ENCODE measurements at regions not wholly inside any gene's neighbourhood (a gene's known extent, or its start where the extent isn't known, plus 50 kb on each side); places are given as distances from the start of the nearest gene placed in this dataset.

GRCh38 chr5:165101709-165102108 is 1596.3 kb downstream of the MAT2B start:
- ATAC-seq (replicated peaks) (no peak), DNase-seq (no peak)
- Mint-ChIP-seq H3K4me3 (no peak overlapping the region), H3K27me3 (no peaks in the 10 kb centered on the region), H3K36me3 (ENCODE audit: insufficient read depth) (no peaks in the 10 kb centered on the region), H3K4me1 (ENCODE audit: low read depth in 2 of 2) (no peaks in the 10 kb centered on the region), H3K9me3 (peaks cover 8 to 10% of the 10 kb centered on the region in 2 donors), H3K27ac (no peak overlapping the region)

- Mint-ChIP-seq H3K4me3 (no peak overlapping the region), H3K4me1 (ENCODE audit: low read depth in 2 of 2) (no peaks in the 10 kb centered on the region), H3K27ac (no peak overlapping the region), H3K36me3 (ENCODE audit: insufficient read depth) (no peaks in the 10 kb centered on the region), H3K9me3 (peaks cover 10 to 11% of the 10 kb centered on the region in 2 donors), H3K27me3 (no peaks in the 10 kb centered on the region)
- no peak for DNase-seq
- no peak for ATAC-seq (replicated peaks)
Observed at GRCh38 chr5:165104611-165105010, 1599.2 kb downstream of the MAT2B start.

- ATAC-seq (replicated peaks) (no peak), DNase-seq (no peak)
- Mint-ChIP-seq H3K36me3 (ENCODE audit: insufficient read depth) (peaks cover 4% of the 10 kb centered on the region), H3K4me1 (ENCODE audit: low read depth in 2 of 2) (no peaks in the 10 kb centered on the region), H3K9me3 (peaks cover 11% of the 10 kb centered on the region in 2 donors), H3K27me3 (no peaks in the 10 kb centered on the region), H3K27ac (no peak overlapping the region), H3K4me3 (no peak overlapping the region)
Observed at GRCh38 chr5:165108809-165109208, 1603.4 kb downstream of the MAT2B start.

- H3K27me3 Mint-ChIP-seq: no peaks in the 10 kb centered on the region
- DNase-seq: no peak
- H3K4me1 Mint-ChIP-seq (ENCODE audit: low read depth in 2 of 2): no peaks in the 10 kb centered on the region
- no peak for ATAC-seq (replicated peaks)
- H3K4me3 Mint-ChIP-seq: no peak overlapping the region
- peaks cover 0 to 4% of the 10 kb centered on the region in 2 donors for H3K9me3 Mint-ChIP-seq
- H3K36me3 Mint-ChIP-seq (ENCODE audit: insufficient read depth): no peaks in the 10 kb centered on the region
- H3K27ac Mint-ChIP-seq: no peak overlapping the region
Observed at GRCh38 chr5:165119175-165119574, 1613.8 kb downstream of the MAT2B start.

GRCh38 chr5:165126598-165126997 is 1621.2 kb downstream of the MAT2B start:
- Mint-ChIP-seq H3K36me3 (ENCODE audit: insufficient read depth) (no peaks in the 10 kb centered on the region), H3K4me1 (ENCODE audit: low read depth in 2 of 2) (no peaks in the 10 kb centered on the region), H3K9me3 (peaks cover 0 to 5% of the 10 kb centered on the region in 2 donors), H3K4me3 (no peak overlapping the region), H3K27me3 (no peaks in the 10 kb centered on the region), H3K27ac (no peak overlapping the region)
- ATAC-seq (replicated peaks) (no peak), DNase-seq (no peak)

- Mint-ChIP-seq H3K4me3 (no peak overlapping the region), H3K27me3 (no peaks in the 10 kb centered on the region), H3K9me3 (peaks cover 0 to 4% of the 10 kb centered on the region in 2 donors), H3K4me1 (ENCODE audit: low read depth in 2 of 2) (no peaks in the 10 kb centered on the region), H3K27ac (no peak overlapping the region), H3K36me3 (ENCODE audit: insufficient read depth) (no peaks in the 10 kb centered on the region)
- ATAC-seq (replicated peaks) (no peak), DNase-seq (no peak)
Observed at GRCh38 chr5:165127941-165128340, 1622.5 kb downstream of the MAT2B start.

GRCh38 chr5:165130656-165131055 is 1625.2 kb downstream of the MAT2B start:
- no peaks in the 10 kb centered on the region for H3K27me3 Mint-ChIP-seq
- DNase-seq (no peak), ATAC-seq (replicated peaks) (no peak)
- peaks cover 7 to 12% of the 10 kb centered on the region in 2 donors for H3K9me3 Mint-ChIP-seq
- H3K4me3 Mint-ChIP-seq: no peak overlapping the region
- no peak overlapping the region for H3K27ac Mint-ChIP-seq
- no peaks in the 10 kb centered on the region for H3K4me1 Mint-ChIP-seq (ENCODE audit: low read depth in 2 of 2)
- no peaks in the 10 kb centered on the region for H3K36me3 Mint-ChIP-seq (ENCODE audit: insufficient read depth)

- no peaks in the 10 kb centered on the region for H3K4me1 Mint-ChIP-seq (ENCODE audit: low read depth in 2 of 2)
- H3K27me3 Mint-ChIP-seq: no peaks in the 10 kb centered on the region
- H3K4me3 Mint-ChIP-seq: no peak overlapping the region
- no peak overlapping the region for H3K27ac Mint-ChIP-seq
- no peaks in the 10 kb centered on the region for H3K36me3 Mint-ChIP-seq (ENCODE audit: insufficient read depth)
- ATAC-seq (replicated peaks) (no peak), DNase-seq (no peak)
- H3K9me3 Mint-ChIP-seq: peaks cover 8 to 13% of the 10 kb centered on the region in 2 donors
Observed at GRCh38 chr5:165134155-165134554, 1628.7 kb downstream of the MAT2B start.

GRCh38 chr5:165135565-165135964 is 1630.1 kb downstream of the MAT2B start:
- DNase-seq (no peak), ATAC-seq (replicated peaks) (no peak)
- no peaks in the 10 kb centered on the region for H3K36me3 Mint-ChIP-seq (ENCODE audit: insufficient read depth)
- H3K9me3 Mint-ChIP-seq: peaks cover 8 to 13% of the 10 kb centered on the region in 2 donors
- H3K27me3 Mint-ChIP-seq: no peaks in the 10 kb centered on the region
- no peak overlapping the region for H3K4me3 Mint-ChIP-seq
- no peaks in the 10 kb centered on the region for H3K4me1 Mint-ChIP-seq (ENCODE audit: low read depth in 2 of 2)
- no peak overlapping the region for H3K27ac Mint-ChIP-seq

- ATAC-seq (replicated peaks) (no peak), DNase-seq (no peak)
- Mint-ChIP-seq H3K4me3 (no peak overlapping the region), H3K9me3 (peaks cover 8 to 13% of the 10 kb centered on the region in 2 donors), H3K27ac (no peak overlapping the region), H3K4me1 (ENCODE audit: low read depth in 2 of 2) (no peaks in the 10 kb centered on the region), H3K36me3 (ENCODE audit: insufficient read depth) (no peaks in the 10 kb centered on the region), H3K27me3 (no peaks in the 10 kb centered on the region)
Observed at GRCh38 chr5:165137701-165138100, 1632.3 kb downstream of the MAT2B start.

GRCh38 chr5:165138236-165138635 is 1632.8 kb downstream of the MAT2B start:
- Mint-ChIP-seq H3K27me3 (no peaks in the 10 kb centered on the region), H3K9me3 (peaks cover 8 to 13% of the 10 kb centered on the region in 2 donors), H3K36me3 (ENCODE audit: insufficient read depth) (no peaks in the 10 kb centered on the region), H3K4me3 (no peak overlapping the region), H3K4me1 (ENCODE audit: low read depth in 2 of 2) (no peaks in the 10 kb centered on the region), H3K27ac (no peak overlapping the region)
- ATAC-seq (replicated peaks): no peak
- DNase-seq: no peak

GRCh38 chr5:165139262-165139661 is 1633.8 kb downstream of the MAT2B start:
- Mint-ChIP-seq H3K27me3 (no peaks in the 10 kb centered on the region), H3K36me3 (ENCODE audit: insufficient read depth) (no peaks in the 10 kb centered on the region), H3K4me3 (no peak overlapping the region), H3K9me3 (peaks cover 8 to 10% of the 10 kb centered on the region in 2 donors), H3K27ac (no peak overlapping the region), H3K4me1 (ENCODE audit: low read depth in 2 of 2) (no peaks in the 10 kb centered on the region)
- DNase-seq: no peak
- ATAC-seq (replicated peaks): no peak

GRCh38 chr5:165139721-165140120 is 1634.3 kb downstream of the MAT2B start:
- ATAC-seq (replicated peaks) (no peak), DNase-seq (no peak)
- Mint-ChIP-seq H3K4me1 (ENCODE audit: low read depth in 2 of 2) (no peaks in the 10 kb centered on the region), H3K27me3 (no peaks in the 10 kb centered on the region), H3K36me3 (ENCODE audit: insufficient read depth) (no peaks in the 10 kb centered on the region), H3K27ac (no peak overlapping the region), H3K4me3 (no peak overlapping the region), H3K9me3 (peaks cover 8 to 10% of the 10 kb centered on the region in 2 donors)

GRCh38 chr5:165143741-165144140 is 1638.3 kb downstream of the MAT2B start:
- Mint-ChIP-seq H3K36me3 (ENCODE audit: insufficient read depth) (no peaks in the 10 kb centered on the region), H3K27me3 (no peaks in the 10 kb centered on the region), H3K4me3 (no peak overlapping the region), H3K9me3 (peaks cover 0 to 7% of the 10 kb centered on the region in 2 donors), H3K4me1 (ENCODE audit: low read depth in 2 of 2) (no peaks in the 10 kb centered on the region), H3K27ac (no peak overlapping the region)
- DNase-seq: no peak
- ATAC-seq (replicated peaks): no peak

GRCh38 chr5:165149431-165149830 is 1644.0 kb downstream of the MAT2B start:
- ATAC-seq (replicated peaks) (no peak), DNase-seq (no peak)
- Mint-ChIP-seq H3K27me3 (no peaks in the 10 kb centered on the region), H3K4me3 (no peak overlapping the region), H3K9me3 (peaks cover 0 to 7% of the 10 kb centered on the region in 2 donors), H3K4me1 (ENCODE audit: low read depth in 2 of 2) (no peaks in the 10 kb centered on the region), H3K36me3 (ENCODE audit: insufficient read depth) (no peaks in the 10 kb centered on the region), H3K27ac (no peak overlapping the region)

Measured in effector memory CD8-positive, alpha-beta T cell (primary cell).